GM19351 (cell line): ENCODE measurements at regions not wholly inside any gene's neighbourhood (a gene's known extent, or its start where the extent isn't known, plus 50 kb on each side); places are given as distances from the start of the nearest gene placed in this dataset.
A peak's percentile ranks its signal among the peaks of the same experiment; 100 is the strongest.

ENCODE experiments used
- ATAC-seq: cut with Tn5 transposase; IDR thresholded peaks from one replicate; pipeline ENCODE4 v1.9.1; 2021; ENCODE audit warnings: mild to moderate bottlenecking, moderate library complexity; ENCODE audit not compliant: unreplicated experiment

GRCh38 chr17:72512649-72513556 is 392.1 kb downstream of the SOX9 start:
- no peak for ATAC-seq

- no peak for ATAC-seq
Measured at GRCh38 chr17:72514321-72514861, 393.6 kb downstream of the SOX9 start.

- no peak for ATAC-seq
Measured at GRCh38 chr17:72514891-72515290, 394.1 kb downstream of the SOX9 start.

GRCh38 chr17:72515291-72516065 is 394.7 kb downstream of the SOX9 start:
- no peak for ATAC-seq

- ATAC-seq = no peak
Measured at GRCh38 chr17:72516772-72517399, 396.1 kb downstream of the SOX9 start.

GRCh38 chr17:72517413-72518158 is 396.8 kb downstream of the SOX9 start:
- ATAC-seq = no peak

- no peak for ATAC-seq
Measured at GRCh38 chr17:72518159-72518732, 397.4 kb downstream of the SOX9 start.

- ATAC-seq = no peak
Measured at GRCh38 chr17:72518753-72519597, 398.2 kb downstream of the SOX9 start.

- no peak for ATAC-seq
Measured at GRCh38 chr17:72519598-72519936, 398.7 kb downstream of the SOX9 start.

GRCh38 chr17:72520665-72521303 is 400.0 kb downstream of the SOX9 start:
- peak; percentile 72 for ATAC-seq

GRCh38 chr17:72523491-72523890 is 402.7 kb downstream of the SOX9 start:
- no peak for ATAC-seq

GRCh38 chr17:72525225-72526015 is 404.6 kb downstream of the SOX9 start:
- no peak for ATAC-seq

- no peak for ATAC-seq
Measured at GRCh38 chr17:72526769-72527168, 405.9 kb downstream of the SOX9 start.

- no peak for ATAC-seq
Measured at GRCh38 chr17:72527789-72528188, 407.0 kb downstream of the SOX9 start.

- ATAC-seq = no peak
Measured at GRCh38 chr17:72528683-72529082, 407.9 kb downstream of the SOX9 start.

GRCh38 chr17:72529386-72529785 is 408.6 kb downstream of the SOX9 start:
- no peak for ATAC-seq

GRCh38 chr17:72530454-72530853 is 409.6 kb downstream of the SOX9 start:
- ATAC-seq = no peak

- no peak for ATAC-seq
Measured at GRCh38 chr17:72531729-72532128, 410.9 kb downstream of the SOX9 start.
